Stomach smooth muscle (tissue), 2 donors: ENCODE measurements at regions not wholly inside any gene's neighbourhood (a gene's known extent, or its start where the extent isn't known, plus 50 kb on each side); places are given as distances from the start of the nearest gene placed in this dataset.
A peak's percentile ranks its signal among the peaks of the same experiment; 100 is the strongest.

ENCODE experiments used
- H3K27ac ChIP-seq: one replicate; pipeline ENCODE4 v1.7.0; 2013; ENCODE audit warnings: mild to moderate bottlenecking, low read length, inconsistent platforms
- H3K27me3 ChIP-seq, 2 donors: one replicate each; pipeline ENCODE4 v1.7.0; 2013; ENCODE audit warnings: low read length in 2 of 2; ENCODE audit not compliant: insufficient read depth in 2 of 2, control insufficient read depth in 1 of 2
- H3K36me3 ChIP-seq, 2 donors: one replicate each; pipeline ENCODE4 v1.7.0; 2013; ENCODE audit warnings: low read length in 2 of 2; ENCODE audit not compliant: control insufficient read depth in 2 of 2, insufficient read depth in 2 of 2
- H3K4me1 ChIP-seq: one replicate; pipeline ENCODE4 v1.7.0; 2013; ENCODE audit warnings: low read length; ENCODE audit not compliant: control insufficient read depth, insufficient read depth
- H3K4me3 ChIP-seq, 2 donors: one replicate each; pipeline ENCODE4 v1.7.0; 2013; ENCODE audit warnings: low read length in 2 of 2
- H3K9ac ChIP-seq, 2 donors: one replicate each; pipeline ENCODE4 v1.7.0; 2013; ENCODE audit warnings: low read length in 2 of 2, mild to moderate bottlenecking in 1 of 2
- H3K9me3 ChIP-seq, 2 donors: one replicate each; pipeline ENCODE4 v1.7.0; 2013; ENCODE audit warnings: low read length in 2 of 2; ENCODE audit not compliant: control insufficient read depth in 2 of 2
- donor health status: healthy.
- donor health status: Pancreatic carcinoma.

DNA sequence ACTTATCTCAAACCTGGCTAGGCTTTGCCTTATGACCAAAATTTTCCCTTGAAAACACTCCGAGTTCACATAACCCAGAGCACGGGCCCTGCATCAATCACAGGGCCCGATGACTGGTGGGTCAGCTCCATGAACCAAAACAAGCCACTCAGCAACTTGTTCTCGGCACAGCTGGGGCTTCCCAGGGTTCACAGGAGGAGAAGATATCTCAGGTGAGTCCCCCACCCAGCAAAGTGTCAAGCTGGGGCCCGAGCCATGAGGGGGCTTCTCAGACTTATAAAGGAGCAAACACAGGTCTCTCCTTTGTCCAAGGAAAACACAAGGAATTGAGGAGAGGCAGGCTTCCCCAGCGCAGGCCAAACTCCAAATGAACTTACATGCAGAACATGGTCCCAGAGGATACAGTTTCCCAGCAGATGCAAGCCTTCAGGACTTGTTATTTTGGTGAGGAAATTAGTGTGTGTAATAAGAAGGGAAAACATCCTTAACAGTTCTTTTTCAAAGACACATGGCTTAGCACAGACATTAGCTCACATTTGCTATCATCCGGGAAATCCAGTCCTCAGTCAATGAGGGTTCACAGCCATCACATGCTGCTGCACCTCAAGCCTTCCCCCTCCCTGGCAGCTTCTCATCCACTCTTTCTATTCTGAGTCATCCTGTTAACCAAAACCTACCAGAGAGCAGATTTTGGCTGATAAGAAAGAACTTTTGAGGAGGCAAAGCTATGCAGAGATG, 98.1 kb upstream of the NFIA start:
- peaks cover 21% of the 10 kb centered on the region for H3K4me1 ChIP-seq
- H3K36me3 ChIP-seq: no peaks in the 10 kb centered on the region
- no peak overlapping the region for H3K9ac ChIP-seq
- peak overlapping the region in 1 of 2 donors; percentile 47 for H3K4me3 ChIP-seq
- no peaks in the 10 kb centered on the region for H3K27me3 ChIP-seq
- peak overlapping the region; percentile 67 for H3K27ac ChIP-seq
- no peaks in the 10 kb centered on the region for H3K9me3 ChIP-seq

DNA sequence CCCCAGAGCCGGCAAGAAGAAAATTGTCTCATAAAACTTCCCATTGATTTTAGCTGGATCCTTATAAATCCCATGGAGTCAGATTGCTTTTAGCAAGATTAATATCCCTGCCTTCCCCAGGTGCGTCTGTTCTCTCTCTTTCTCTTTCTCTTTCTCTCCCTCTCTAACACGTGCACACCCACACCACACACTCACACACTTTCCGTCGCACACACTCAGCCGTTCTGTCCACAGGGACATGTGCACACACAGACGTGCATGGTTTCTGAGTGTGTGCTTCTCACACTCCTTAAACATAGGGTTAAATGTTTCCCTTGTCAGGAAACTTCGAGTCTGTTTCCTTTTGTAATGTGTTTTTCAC, 98.7 kb upstream of the NFIA start:
- H3K27ac ChIP-seq: peak overlapping the region; percentile 67
- H3K4me1 ChIP-seq: peaks cover 21% of the 10 kb centered on the region
- no peaks in the 10 kb centered on the region for H3K9me3 ChIP-seq
- H3K4me3 ChIP-seq: peak overlapping the region in 1 of 2 donors; percentile 47
- H3K36me3 ChIP-seq: no peaks in the 10 kb centered on the region
- H3K27me3 ChIP-seq: no peaks in the 10 kb centered on the region
- H3K9ac ChIP-seq: no peak overlapping the region

DNA sequence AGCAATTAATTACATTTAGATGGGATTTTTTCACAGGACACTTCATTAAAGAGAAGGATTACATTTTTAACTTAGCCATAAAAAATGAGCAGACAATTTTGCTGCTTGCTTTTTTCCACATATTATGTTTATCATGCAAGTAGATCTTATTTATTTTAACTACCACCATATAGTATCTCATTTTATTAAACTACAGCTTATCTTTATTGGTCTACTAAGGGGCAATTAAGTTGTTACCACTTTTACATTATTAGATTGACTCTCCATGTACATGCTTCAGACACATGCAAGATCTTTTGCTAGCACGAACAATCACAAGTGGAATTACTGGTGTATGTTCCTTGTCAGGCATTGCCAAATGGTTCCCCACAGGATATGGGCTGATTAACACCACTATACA, 99.8 kb upstream of the NFIA start:
- H3K36me3 ChIP-seq: no peaks in the 10 kb centered on the region
- no peak overlapping the region for H3K27ac ChIP-seq

DNA sequence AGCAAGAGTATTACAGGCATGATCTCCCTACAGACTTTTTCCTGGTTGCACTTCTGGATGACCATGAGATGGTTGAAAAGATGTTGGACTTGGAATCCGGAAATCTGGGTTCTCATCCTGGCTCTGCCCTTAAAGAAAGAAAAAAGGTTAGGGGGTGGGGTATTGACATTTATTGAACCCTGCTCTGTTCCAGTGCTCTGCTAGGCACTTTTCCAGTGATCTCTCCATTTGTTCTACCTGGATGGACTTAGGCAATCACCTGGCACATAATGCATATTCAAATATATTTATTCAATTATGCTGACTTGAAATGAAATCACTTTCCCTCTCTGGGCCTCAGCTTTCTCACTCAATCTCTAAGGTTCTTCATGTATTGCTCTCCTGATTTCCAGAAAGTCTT, 101.0 kb upstream of the NFIA start:
- Histone ChIP-seq H3K4me1 (peaks cover 16% of the 10 kb centered on the region), H3K27ac (no peak overlapping the region)

More for the DNA sequence above, 99.8 kb upstream of the NFIA start:
- H3K9ac ChIP-seq: no peak overlapping the region
- H3K9me3 ChIP-seq: no peaks in the 10 kb centered on the region
- peaks cover 16% of the 10 kb centered on the region for H3K4me1 ChIP-seq
- no peak overlapping the region for H3K4me3 ChIP-seq
- no peaks in the 10 kb centered on the region for H3K27me3 ChIP-seq

DNA sequence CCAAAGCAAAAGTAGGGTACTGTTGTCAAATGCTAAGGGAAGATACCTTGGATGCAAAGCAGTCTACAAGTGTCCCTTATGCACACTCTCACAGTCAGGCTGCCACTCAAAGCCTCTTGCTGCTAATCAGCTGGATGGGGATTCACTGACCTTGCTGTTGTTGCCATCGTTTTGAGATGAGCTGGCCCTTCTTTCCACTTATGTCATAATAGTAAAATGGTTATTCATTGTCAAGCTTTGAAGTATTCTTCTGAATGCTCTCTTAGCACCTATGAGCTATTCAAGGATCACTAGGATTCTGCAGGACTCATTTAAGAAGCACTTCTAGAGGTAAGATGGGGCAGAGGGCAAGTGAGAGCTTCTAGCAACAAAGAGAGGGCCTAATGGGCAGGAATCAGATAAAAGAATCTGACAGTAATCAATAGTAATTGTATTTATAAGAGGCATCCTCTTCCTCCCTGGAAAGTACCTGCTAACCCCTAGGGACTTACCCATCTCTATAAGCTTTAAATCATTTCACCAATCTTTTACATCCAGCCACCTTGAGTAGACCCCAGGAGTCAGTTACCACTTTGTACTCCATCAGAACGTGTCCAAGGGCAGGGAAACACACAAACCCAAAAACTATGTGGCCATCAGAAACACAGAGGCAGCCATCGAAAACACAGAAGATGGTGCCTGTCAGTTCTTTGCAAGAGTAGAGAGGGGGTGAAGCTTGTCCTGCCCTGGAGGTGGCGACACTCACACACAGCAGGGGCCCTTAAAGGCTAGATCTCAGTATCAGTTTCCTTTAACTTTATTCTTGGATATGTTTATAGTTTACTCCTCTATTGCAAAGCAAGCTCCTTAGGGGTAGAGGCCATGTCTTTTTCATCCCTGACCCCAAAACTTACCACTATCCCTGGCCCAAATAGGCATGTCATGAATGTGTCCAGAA, 103.7 kb upstream of the NFIA start:
- Histone ChIP-seq H3K9ac (no peak overlapping the region), H3K27me3 (no peaks in the 10 kb centered on the region), H3K27ac (no peak overlapping the region), H3K4me3 (no peak overlapping the region), H3K4me1 (peaks cover 11% of the 10 kb centered on the region), H3K36me3 (no peaks in the 10 kb centered on the region), H3K9me3 (no peaks in the 10 kb centered on the region)

More for the DNA sequence above, 101.0 kb upstream of the NFIA start:
- Histone ChIP-seq H3K9ac (no peak overlapping the region), H3K27me3 (no peaks in the 10 kb centered on the region), H3K9me3 (no peaks in the 10 kb centered on the region), H3K36me3 (no peaks in the 10 kb centered on the region), H3K4me3 (no peak overlapping the region)

DNA sequence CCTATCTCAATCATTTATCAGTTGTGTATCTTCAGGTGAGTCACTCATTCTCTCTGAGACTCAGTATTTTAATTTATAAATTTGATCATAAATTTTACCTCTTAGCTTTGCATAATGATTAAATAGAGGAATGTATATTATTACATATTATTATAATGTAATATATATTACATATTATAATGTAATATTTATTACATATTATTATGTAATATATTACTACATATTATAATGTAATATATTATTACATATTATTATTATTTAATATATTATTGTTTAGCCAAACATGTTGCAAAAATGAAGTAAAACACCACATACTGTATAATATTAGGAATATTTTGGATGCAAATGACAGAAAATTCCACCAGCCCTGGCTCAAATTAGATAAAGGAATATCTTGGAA, 104.7 kb upstream of the NFIA start:
- Histone ChIP-seq H3K36me3 (no peaks in the 10 kb centered on the region), H3K27ac (no peak overlapping the region), H3K27me3 (no peaks in the 10 kb centered on the region), H3K4me1 (peaks cover 5% of the 10 kb centered on the region), H3K9me3 (no peaks in the 10 kb centered on the region), H3K9ac (no peak overlapping the region), H3K4me3 (no peak overlapping the region)

DNA sequence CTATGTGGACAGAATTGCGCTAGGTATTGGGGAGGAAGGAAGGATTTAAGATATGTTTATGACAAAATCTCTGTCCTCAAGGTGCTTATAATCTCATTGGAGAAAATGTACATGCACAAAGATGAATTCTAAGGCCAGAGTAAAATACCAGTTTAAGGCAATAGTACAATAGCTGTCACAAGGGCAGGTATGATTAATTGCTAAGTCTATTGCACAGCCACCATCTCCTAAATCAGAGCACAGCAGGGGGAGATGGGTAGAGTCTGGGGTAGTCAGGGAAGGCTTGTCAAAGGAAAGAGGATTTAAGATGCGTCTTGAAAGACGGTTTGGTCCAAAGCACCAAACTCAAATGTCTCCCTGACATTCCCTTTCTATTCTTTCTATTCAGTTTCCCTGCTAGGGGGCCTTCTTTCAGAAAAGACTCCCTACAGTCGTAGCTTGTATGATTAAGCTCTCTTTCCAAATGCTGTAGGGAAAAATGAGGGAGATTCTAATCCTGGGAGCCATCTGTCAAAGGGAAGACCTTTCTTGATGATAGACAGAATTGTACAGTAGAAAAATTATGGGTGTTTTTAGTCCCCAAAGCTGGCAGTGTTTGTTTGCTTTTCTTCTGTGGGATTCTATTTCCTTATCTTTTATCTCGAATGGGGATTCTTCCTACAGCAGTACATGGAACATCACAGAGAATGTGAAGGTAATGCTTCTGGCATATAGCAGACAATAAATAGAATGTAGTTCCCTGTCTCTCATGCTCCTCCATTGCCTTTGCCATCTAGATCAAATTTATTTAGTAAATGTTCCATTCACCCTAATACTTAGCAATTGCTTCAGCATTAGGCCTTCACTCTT, 107.6 kb upstream of the NFIA start:
- no peak overlapping the region for H3K27ac ChIP-seq

DNA sequence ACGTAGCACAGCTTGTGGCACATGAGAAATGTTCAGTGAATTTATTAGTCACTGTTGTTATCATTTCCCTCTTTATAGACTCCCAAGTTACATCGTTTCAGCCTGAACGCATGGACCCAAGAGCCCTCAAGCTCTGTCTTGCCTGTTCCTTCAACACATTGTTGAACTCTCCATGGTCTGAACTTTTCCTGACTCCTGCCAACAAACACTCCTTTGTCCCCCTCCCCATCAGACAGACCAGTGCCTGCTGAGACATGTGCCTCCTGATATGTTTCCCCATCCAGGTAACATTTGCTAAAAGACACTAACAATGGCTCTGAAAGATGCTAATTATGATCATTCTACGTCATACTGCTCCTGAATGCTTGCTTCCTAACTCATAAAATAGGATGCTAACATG, 108.7 kb upstream of the NFIA start:
- Histone ChIP-seq H3K36me3 (no peaks in the 10 kb centered on the region), H3K27ac (no peak overlapping the region), H3K4me3 (no peak overlapping the region), H3K9me3 (no peaks in the 10 kb centered on the region), H3K27me3 (no peaks in the 10 kb centered on the region), H3K4me1 (peaks cover 17% of the 10 kb centered on the region), H3K9ac (no peak overlapping the region)

More for the DNA sequence above, 107.6 kb upstream of the NFIA start:
- no peaks in the 10 kb centered on the region for H3K9me3 ChIP-seq
- H3K36me3 ChIP-seq: no peaks in the 10 kb centered on the region
- H3K4me3 ChIP-seq: no peak overlapping the region
- no peak overlapping the region for H3K9ac ChIP-seq
- H3K4me1 ChIP-seq: peaks cover 17% of the 10 kb centered on the region
- H3K27me3 ChIP-seq: no peaks in the 10 kb centered on the region

DNA sequence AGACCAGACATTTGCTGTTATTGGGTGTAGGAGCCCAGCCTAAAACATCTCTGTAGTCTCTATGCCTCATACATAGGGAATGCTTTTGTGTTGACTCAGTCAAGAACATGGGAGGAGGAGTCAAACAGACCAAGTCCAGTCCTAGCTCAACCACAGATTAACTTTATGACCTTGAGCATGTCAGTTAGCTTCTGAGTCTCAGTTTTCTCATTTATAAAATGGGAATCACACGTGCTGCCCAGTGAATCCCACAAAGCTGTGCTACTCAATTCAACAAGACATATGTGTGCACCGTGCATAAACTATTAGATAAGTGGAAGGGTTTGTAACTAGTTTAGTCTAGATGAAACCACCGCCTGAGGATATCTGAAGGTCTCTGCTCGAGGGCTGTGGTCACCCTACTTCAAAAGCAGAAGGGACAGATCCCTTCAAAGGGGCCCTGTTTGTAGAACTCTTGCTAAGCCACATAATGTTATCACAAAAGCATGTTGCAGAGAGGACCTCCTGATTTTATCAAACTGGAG, 109.5 kb upstream of the NFIA start:
- no peak overlapping the region for H3K4me3 ChIP-seq
- H3K36me3 ChIP-seq: no peaks in the 10 kb centered on the region
- H3K9ac ChIP-seq: no peak overlapping the region
- H3K9me3 ChIP-seq: no peaks in the 10 kb centered on the region
- no peak overlapping the region for H3K27ac ChIP-seq
- peaks cover 17% of the 10 kb centered on the region for H3K4me1 ChIP-seq
- no peaks in the 10 kb centered on the region for H3K27me3 ChIP-seq

DNA sequence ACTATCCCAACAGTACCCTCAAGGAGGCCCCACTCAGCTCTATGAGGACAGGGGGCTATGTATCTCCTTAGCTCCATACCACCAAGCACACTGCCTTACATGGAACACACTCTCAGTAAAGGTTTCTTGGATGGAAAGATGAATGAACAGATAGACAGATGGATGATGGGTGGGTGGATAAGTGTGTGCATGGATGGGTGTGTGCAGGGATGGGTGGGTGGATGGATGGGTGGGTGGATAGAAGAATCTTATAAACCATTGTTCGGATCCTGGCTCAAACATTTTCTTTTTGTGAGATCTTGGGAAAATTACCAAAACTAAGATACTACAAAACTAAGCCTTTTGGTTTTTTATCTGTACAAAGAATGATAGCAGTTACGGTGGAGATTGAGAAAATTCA, 111.0 kb upstream of the NFIA start:
- Histone ChIP-seq H3K27ac (no peak overlapping the region), H3K36me3 (no peaks in the 10 kb centered on the region), H3K4me3 (no peak overlapping the region), H3K9me3 (no peaks in the 10 kb centered on the region), H3K4me1 (peaks cover 17% of the 10 kb centered on the region), H3K27me3 (no peaks in the 10 kb centered on the region), H3K9ac (no peak overlapping the region)
